HEK293 (cell line): ENCODE measurements at regions not wholly inside any gene's neighbourhood (a gene's known extent, or its start where the extent isn't known, plus 50 kb on each side); places are given as distances from the start of the nearest gene placed in this dataset.

Experiments used
- CTCF ChIA-PET: fragments of 350-600 bp; formaldehyde crosslinking; extraction: SDS; loops from one replicate; lab custom pipeline; 2021; ENCODE audit warnings: antibody characterized with exemption; lab: Yijun Ruan, JAX
- POLR2A ChIA-PET: fragments of 300-600 bp; formaldehyde crosslinking; extraction: SDS; loops from one replicate; lab custom pipeline; 2020; ENCODE audit warnings: antibody characterized with exemption, inconsistent platforms; lab: Yijun Ruan, JAX
- H3K27ac ChIP-seq: fragments of 200-500 bp; sonication (Bioruptor generic); 2 replicates; pipeline ENCODE4 v1.5.1; 2014; ENCODE audit warnings: low read depth, low read length, control low read depth, inconsistent platforms; ENCODE audit errors: extremely low read depth
- H3K36me3 ChIP-seq, 2 experiments: fragments of 200-500 bp in 1 of 2; sonication (Bioruptor generic) in 1 of 2; 1 replicate in 1 of 2; 2 replicates in 1 of 2; pipeline ENCODE4 v1.5.1; 2014 to 2017; ENCODE audit warnings: inconsistent platforms in 2 of 2, low read length in 2 of 2; ENCODE audit not compliant: control insufficient read depth in 2 of 2, insufficient read depth in 1 of 2
- H3K4me1 ChIP-seq: fragments of 200-500 bp; sonication (Bioruptor generic); 2 replicates; pipeline ENCODE4 v1.5.1; 2014; ENCODE audit warnings: mild to moderate bottlenecking, low read length, inconsistent platforms; ENCODE audit not compliant: control insufficient read depth, insufficient read depth
- H3K4me3 ChIP-seq: 2 replicates; pipeline ENCODE4 v1.5.1; 2011; ENCODE audit warnings: low read depth, mild to moderate bottlenecking, control low read depth, low read length, moderate library complexity
- H3K9me3 ChIP-seq: fragments of 200-500 bp; sonication (Bioruptor generic); 2 replicates; pipeline ENCODE4 v1.5.1; 2014; ENCODE audit warnings: low read depth, low read length, inconsistent platforms; ENCODE audit not compliant: control insufficient read depth, insufficient read depth
- KLF1 ChIP-seq: fragments of 450-650 bp; formaldehyde crosslinking; IDR thresholded peaks from 2 replicates; pipeline ENCODE4 v1.5.1; 2016; ENCODE audit warnings: missing biosample characterization, missing genetic modification characterization
- RBAK ChIP-seq: fragments of 450-650 bp; formaldehyde crosslinking; IDR thresholded peaks from 2 replicates; pipeline ENCODE4 v1.5.1; 2016; ENCODE audit warnings: missing biosample characterization, missing genetic modification characterization
- SETDB1 ChIP-seq: IDR thresholded peaks from one replicate; pipeline ENCODE4 v1.6.1; 2017; ENCODE audit warnings: mild to moderate bottlenecking, low read length, moderate library complexity, mixed read lengths; ENCODE audit not compliant: insufficient read length
- TRIM28 ChIP-seq: IDR thresholded peaks from 2 replicates; pipeline ENCODE4 v1.6.1; 2011; ENCODE audit warnings: low read length, control low read depth, borderline replicate concordance
- WT1 ChIP-seq: fragments of 450-650 bp; formaldehyde crosslinking; IDR thresholded peaks from 2 replicates; pipeline ENCODE4 v1.5.1; 2016; ENCODE audit warnings: missing biosample characterization, missing genetic modification characterization
- ZBTB1 ChIP-seq: fragments of 450-650 bp; formaldehyde crosslinking; IDR thresholded peaks from 2 replicates; pipeline ENCODE4 v1.5.1; 2016; ENCODE audit warnings: missing biosample characterization, missing genetic modification characterization
- ZEB2 ChIP-seq: fragments of 450-650 bp; formaldehyde crosslinking; IDR thresholded peaks from 2 replicates; pipeline ENCODE4 v1.5.1; 2016; ENCODE audit warnings: missing biosample characterization, missing genetic modification characterization
- ZNF114 ChIP-seq: fragments of 450-650 bp; formaldehyde crosslinking; IDR thresholded peaks from 2 replicates; pipeline ENCODE4 v1.5.0; 2017; ENCODE audit warnings: missing biosample characterization, missing genetic modification characterization
- ZNF132 ChIP-seq: fragments of 450-650 bp; formaldehyde crosslinking; IDR thresholded peaks from 2 replicates; pipeline ENCODE4 v1.5.1; 2017; ENCODE audit warnings: missing biosample characterization, missing genetic modification characterization, borderline replicate concordance
- ZNF133 ChIP-seq: fragments of 450-650 bp; formaldehyde crosslinking; IDR thresholded peaks from 2 replicates; pipeline ENCODE4 v1.5.1; 2016; ENCODE audit warnings: missing biosample characterization, missing genetic modification characterization
- ZNF138 ChIP-seq: fragments of 450-650 bp; formaldehyde crosslinking; IDR thresholded peaks from 2 replicates; pipeline ENCODE4 v1.5.1; 2016; ENCODE audit warnings: missing biosample characterization, missing genetic modification characterization, borderline replicate concordance
- ZNF169 ChIP-seq: fragments of 450-650 bp; formaldehyde crosslinking; IDR thresholded peaks from 2 replicates; pipeline ENCODE4 v1.5.1; 2016; ENCODE audit warnings: missing biosample characterization, missing genetic modification characterization
- ZNF174 ChIP-seq: fragments of 450-650 bp; formaldehyde crosslinking; IDR thresholded peaks from 2 replicates; pipeline ENCODE4 v1.5.0; 2017; ENCODE audit warnings: missing biosample characterization, mild to moderate bottlenecking, missing genetic modification characterization
- ZNF274 ChIP-seq, 2 experiments: fragments of 200-500 bp in 1 of 2; fragments of 450-650 bp in 1 of 2; sonication (Bioruptor generic) in 1 of 2; formaldehyde crosslinking in 1 of 2; IDR thresholded peaks; 2 replicates each; pipeline versions ENCODE4 v1.5.1 to v1.6.1; 2014 to 2016; ENCODE audit warnings: borderline replicate concordance in 1 of 2, inconsistent platforms in 1 of 2, low read length in 1 of 2, missing biosample characterization in 1 of 2, missing genetic modification characterization in 1 of 2
- ZNF37A ChIP-seq: fragments of 450-650 bp; IDR thresholded peaks from 2 replicates; pipeline ENCODE4 v1.5.1; 2018; ENCODE audit warnings: missing biosample characterization, missing genetic modification characterization
- ZNF544 ChIP-seq: fragments of 450-650 bp; formaldehyde crosslinking; IDR thresholded peaks from 2 replicates; pipeline ENCODE4 v1.5.0; 2017; ENCODE audit warnings: missing biosample characterization, missing genetic modification characterization
- ZNF585B ChIP-seq: fragments of 450-650 bp; formaldehyde crosslinking; IDR thresholded peaks from 2 replicates; pipeline ENCODE4 v1.5.1; 2016; ENCODE audit warnings: missing biosample characterization, missing genetic modification characterization
- ZNF629 ChIP-seq: fragments of 450-650 bp; formaldehyde crosslinking; IDR thresholded peaks from 2 replicates; pipeline ENCODE4 v1.5.1; 2017; ENCODE audit warnings: missing biosample characterization, missing genetic modification characterization
- ZNF792 ChIP-seq: fragments of 450-650 bp; formaldehyde crosslinking; IDR thresholded peaks from 2 replicates; pipeline ENCODE4 v1.5.1; 2016; ENCODE audit warnings: missing biosample characterization, missing genetic modification characterization
- ZNF837 ChIP-seq: fragments of 450-650 bp; formaldehyde crosslinking; IDR thresholded peaks from 2 replicates; pipeline ENCODE4 v1.5.1; 2016; ENCODE audit warnings: missing biosample characterization, missing genetic modification characterization
- ZXDB ChIP-seq: fragments of 450-650 bp; formaldehyde crosslinking; IDR thresholded peaks from 2 replicates; pipeline ENCODE4 v1.5.1; 2016; ENCODE audit warnings: missing biosample characterization, missing genetic modification characterization
- TF ChIP-seq, protein P1 (sequence below): fragments of 450-650 bp; formaldehyde crosslinking; IDR thresholded peaks from 2 replicates; pipeline ENCODE4 v1.5.1; 2016; ENCODE audit warnings: missing biosample characterization, missing genetic modification characterization
- TF ChIP-seq, protein P2 (sequence below): fragments of 450-650 bp; formaldehyde crosslinking; IDR thresholded peaks from 2 replicates; pipeline ENCODE4 v1.5.1; 2017; ENCODE audit warnings: missing biosample characterization, mild to moderate bottlenecking, missing genetic modification characterization, moderate library complexity
- TF ChIP-seq, protein P3 (sequence below): fragments of 450-650 bp; formaldehyde crosslinking; IDR thresholded peaks from 2 replicates; pipeline ENCODE4 v1.5.1; 2016; ENCODE audit warnings: missing biosample characterization, missing genetic modification characterization
- TF ChIP-seq, protein P4 (sequence below): fragments of 450-650 bp; formaldehyde crosslinking; IDR thresholded peaks from 2 replicates; pipeline ENCODE4; 2016; ENCODE audit warnings: missing biosample characterization, missing genetic modification characterization
- TF ChIP-seq, protein P5 (sequence below): fragments of 450-650 bp; formaldehyde crosslinking; IDR thresholded peaks from 2 replicates; pipeline ENCODE4 v1.5.1; 2017; ENCODE audit warnings: missing biosample characterization, missing genetic modification characterization

DNA sequence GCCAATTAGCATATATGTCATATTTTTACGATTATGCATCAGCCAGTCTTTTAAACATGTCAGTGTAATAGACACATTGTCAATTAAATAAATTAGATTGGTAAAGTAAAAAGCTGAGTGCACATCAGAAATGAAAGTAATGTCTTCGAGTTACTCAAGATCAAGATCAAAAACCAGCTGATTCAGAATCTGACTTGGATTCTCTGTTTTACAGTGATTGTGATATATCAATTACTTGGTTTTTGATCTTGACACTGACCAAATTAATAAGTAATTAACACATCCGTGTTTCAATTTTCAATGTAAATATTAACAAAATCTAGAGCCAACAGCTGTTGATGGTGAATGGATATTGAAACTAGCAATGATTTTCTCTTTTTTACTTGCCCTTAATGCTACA lies 311.6 kb downstream of the PDGFC start (continued):
- TF ChIP-seq, protein P1, sequence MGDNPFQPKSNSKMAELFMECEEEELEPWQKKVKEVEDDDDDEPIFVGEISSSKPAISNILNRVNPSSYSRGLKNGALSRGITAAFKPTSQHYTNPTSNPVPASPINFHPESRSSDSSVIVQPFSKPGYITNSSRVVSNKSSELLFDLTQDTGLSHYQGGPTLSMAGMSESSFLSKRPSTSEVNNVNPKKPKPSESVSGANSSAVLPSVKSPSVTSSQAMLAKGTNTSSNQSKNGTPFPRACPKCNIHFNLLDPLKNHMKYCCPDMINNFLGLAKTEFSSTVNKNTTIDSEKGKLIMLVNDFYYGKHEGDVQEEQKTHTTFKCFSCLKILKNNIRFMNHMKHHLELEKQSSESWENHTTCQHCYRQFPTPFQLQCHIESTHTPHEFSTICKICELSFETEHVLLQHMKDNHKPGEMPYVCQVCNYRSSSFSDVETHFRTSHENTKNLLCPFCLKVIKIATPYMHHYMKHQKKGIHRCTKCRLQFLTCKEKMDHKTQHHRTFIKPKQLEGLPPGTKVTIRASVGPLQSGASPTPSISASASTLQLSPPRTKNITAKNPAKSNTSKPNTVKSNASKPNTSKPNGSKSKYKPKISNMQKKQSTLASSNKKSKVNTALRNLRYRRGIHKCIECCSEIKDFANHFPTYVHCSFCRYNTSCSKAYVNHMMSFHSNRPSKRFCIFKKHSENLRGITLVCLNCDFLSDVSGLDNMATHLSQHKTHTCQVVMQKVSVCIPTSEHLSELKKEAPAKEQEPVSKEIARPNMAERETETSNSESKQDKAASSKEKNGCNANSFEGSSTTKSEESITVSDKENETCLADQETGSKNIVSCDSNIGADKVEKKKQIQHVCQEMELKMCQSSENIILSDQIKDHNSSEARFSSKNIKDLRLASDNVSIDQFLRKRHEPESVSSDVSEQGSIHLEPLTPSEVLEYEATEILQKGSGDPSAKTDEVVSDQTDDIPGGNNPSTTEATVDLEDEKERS (tag by site-specific recombination) = no peak
- TF ChIP-seq ZNF544 (tag by site-specific recombination) (no peak), ZNF837 (tag by site-specific recombination) (no peak), ZNF174 (no peak), ZNF132 (no peak), ZEB2 (tag by site-specific recombination) (no peak), ZNF629 (no peak), ZXDB (tag by site-specific recombination) (no peak), KLF1 (no peak)
- TF ChIP-seq, protein P2, sequence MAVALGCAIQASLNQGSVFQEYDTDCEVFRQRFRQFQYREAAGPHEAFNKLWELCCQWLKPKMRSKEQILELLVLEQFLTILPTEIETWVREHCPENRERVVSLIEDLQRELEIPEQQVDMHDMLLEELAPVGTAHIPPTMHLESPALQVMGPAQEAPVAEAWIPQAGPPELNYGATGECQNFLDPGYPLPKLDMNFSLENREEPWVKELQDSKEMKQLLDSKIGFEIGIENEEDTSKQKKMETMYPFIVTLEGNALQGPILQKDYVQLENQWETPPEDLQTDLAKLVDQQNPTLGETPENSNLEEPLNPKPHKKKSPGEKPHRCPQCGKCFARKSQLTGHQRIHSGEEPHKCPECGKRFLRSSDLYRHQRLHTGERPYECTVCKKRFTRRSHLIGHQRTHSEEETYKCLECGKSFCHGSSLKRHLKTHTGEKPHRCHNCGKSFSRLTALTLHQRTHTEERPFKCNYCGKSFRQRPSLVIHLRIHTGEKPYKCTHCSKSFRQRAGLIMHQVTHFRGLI (tag by site-specific recombination) = no peak

DNA sequence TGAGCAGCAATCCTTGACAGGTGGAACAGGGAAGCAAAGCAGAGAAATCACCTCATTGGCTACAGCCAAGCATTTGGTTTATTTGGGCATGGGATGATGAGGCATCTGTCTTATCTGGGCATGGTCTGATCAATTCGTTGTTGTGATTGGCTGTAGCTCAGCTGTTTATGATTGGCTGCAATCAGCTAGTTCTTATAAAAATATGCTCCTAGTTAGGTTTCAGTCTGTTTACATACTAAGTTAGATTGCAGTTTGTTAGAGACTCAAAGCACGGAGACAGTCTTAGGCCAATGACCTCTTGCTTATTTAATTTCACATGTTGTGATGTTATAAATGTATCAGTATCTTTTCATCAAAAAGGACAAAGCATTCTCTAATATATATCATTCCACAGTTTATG lies 312.0 kb downstream of the PDGFC start:
- no peak overlapping the region for H3K4me3 ChIP-seq
- ChIA-PET CTCF (interaction anchor here (0.7 kb wide), 1 partner anchor 143 kb away, joined by 4 read pairs; no protein-coding TSS in a partner anchor), POLR2A (no interaction called here)
- no peaks in the 10 kb centered on the region for H3K9me3 ChIP-seq
- H3K36me3 ChIP-seq = no peaks in the 10 kb centered on the region
- H3K27ac ChIP-seq = no peak overlapping the region
- no peaks in the 10 kb centered on the region for H3K4me1 ChIP-seq
- TF ChIP-seq ZNF274 (IDR thresholded peaks at IDR 0.05; ENCODE audit: low read length) (no peak), ZNF274 (tag by site-specific recombination; IDR thresholded peaks at IDR 0.05; ENCODE audit: borderline replicate concordance) (no peak), ZNF585B (no peak), ZNF138 (tag by site-specific recombination) (no peak), SETDB1 (no peak), WT1 (tag by site-specific recombination) (no peak), ZNF792 (tag by site-specific recombination) (no peak), ZNF37A (no peak), ZNF133 (tag by site-specific recombination) (no peak), TRIM28 (no peak), ZNF114 (tag by site-specific recombination) (no peak), ZNF169 (no peak), RBAK (tag by site-specific recombination) (no peak), ZBTB1 (no peak)
- TF ChIP-seq, protein P3, sequence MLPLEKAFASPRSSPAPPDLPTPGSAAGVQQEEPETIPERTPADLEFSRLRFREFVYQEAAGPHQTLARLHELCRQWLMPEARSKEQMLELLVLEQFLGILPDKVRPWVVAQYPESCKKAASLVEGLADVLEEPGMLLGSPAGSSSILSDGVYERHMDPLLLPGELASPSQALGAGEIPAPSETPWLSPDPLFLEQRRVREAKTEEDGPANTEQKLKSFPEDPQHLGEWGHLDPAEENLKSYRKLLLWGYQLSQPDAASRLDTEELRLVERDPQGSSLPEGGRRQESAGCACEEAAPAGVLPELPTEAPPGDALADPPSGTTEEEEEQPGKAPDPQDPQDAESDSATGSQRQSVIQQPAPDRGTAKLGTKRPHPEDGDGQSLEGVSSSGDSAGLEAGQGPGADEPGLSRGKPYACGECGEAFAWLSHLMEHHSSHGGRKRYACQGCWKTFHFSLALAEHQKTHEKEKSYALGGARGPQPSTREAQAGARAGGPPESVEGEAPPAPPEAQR (tag by site-specific recombination) = no peak
- TF ChIP-seq, protein P4, sequence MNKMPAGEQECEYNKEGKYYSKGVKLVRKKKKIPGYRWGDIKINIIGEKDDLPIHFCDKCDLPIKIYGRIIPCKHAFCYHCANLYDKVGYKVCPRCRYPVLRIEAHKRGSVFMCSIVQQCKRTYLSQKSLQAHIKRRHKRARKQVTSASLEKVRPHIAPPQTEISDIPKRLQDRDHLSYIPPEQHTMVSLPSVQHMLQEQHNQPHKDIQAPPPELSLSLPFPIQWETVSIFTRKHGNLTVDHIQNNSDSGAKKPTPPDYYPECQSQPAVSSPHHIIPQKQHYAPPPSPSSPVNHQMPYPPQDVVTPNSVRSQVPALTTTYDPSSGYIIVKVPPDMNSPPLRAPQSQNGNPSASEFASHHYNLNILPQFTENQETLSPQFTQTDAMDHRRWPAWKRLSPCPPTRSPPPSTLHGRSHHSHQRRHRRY (tag by site-specific recombination) = no peak
- TF ChIP-seq, protein P5, sequence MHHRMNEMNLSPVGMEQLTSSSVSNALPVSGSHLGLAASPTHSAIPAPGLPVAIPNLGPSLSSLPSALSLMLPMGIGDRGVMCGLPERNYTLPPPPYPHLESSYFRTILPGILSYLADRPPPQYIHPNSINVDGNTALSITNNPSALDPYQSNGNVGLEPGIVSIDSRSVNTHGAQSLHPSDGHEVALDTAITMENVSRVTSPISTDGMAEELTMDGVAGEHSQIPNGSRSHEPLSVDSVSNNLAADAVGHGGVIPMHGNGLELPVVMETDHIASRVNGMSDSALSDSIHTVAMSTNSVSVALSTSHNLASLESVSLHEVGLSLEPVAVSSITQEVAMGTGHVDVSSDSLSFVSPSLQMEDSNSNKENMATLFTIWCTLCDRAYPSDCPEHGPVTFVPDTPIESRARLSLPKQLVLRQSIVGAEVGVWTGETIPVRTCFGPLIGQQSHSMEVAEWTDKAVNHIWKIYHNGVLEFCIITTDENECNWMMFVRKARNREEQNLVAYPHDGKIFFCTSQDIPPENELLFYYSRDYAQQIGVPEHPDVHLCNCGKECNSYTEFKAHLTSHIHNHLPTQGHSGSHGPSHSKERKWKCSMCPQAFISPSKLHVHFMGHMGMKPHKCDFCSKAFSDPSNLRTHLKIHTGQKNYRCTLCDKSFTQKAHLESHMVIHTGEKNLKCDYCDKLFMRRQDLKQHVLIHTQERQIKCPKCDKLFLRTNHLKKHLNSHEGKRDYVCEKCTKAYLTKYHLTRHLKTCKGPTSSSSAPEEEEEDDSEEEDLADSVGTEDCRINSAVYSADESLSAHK (tag by site-specific recombination) = no peak
